Kidney (tissue), 13 donors: ENCODE measurements at regions not wholly inside any gene's neighbourhood (a gene's known extent, or its start where the extent isn't known, plus 50 kb on each side); places are given as distances from the start of the nearest gene placed in this dataset.
A peak's percentile ranks its signal among the peaks of the same experiment; 100 is the strongest.

ENCODE experiments used
- DNase-seq, 5 donors: peaks; one replicate each; pipeline ENCODE4 v3.0.0-alpha.2; 2013 to 2020
- FAIRE-seq: peaks from 2 replicates; lab custom pipeline; 2012; peaks lifted over from hg19 to GRCh38; lab: Jason Lieb, UNC
- H3K27ac ChIP-seq, 2 donors: one replicate each; pipeline ENCODE4 v1.7.0; 2013; ENCODE audit warnings: low read depth in 2 of 2, low read length in 2 of 2, inconsistent platforms in 1 of 2
- H3K27me3 ChIP-seq: one replicate; pipeline ENCODE4 v1.7.1; 2013; ENCODE audit warnings: low read length, inconsistent platforms; ENCODE audit not compliant: control insufficient read depth, insufficient read depth
- H3K36me3 ChIP-seq, 3 donors: one replicate each; pipeline versions ENCODE4 v1.7.0 to v1.7.1; 2013; ENCODE audit warnings: low read length in 3 of 3, control low read depth in 1 of 3, inconsistent platforms in 1 of 3; ENCODE audit not compliant: insufficient read depth in 3 of 3, control insufficient read depth in 2 of 3
- H3K4me1 ChIP-seq, 3 donors: one replicate each; pipeline versions ENCODE4 v1.7.0 to v1.7.1; 2013; ENCODE audit warnings: low read length in 3 of 3, inconsistent platforms in 1 of 3, low read depth in 1 of 3; ENCODE audit not compliant: control insufficient read depth in 2 of 3, insufficient read depth in 2 of 3
- H3K4me3 ChIP-seq, 3 donors: one replicate each; pipeline versions ENCODE4 v1.7.0 to v1.8.1; 2013; ENCODE audit warnings: low read length in 3 of 3, control low read depth in 1 of 3, inconsistent platforms in 1 of 3
- H3K9ac ChIP-seq, 3 donors: one replicate each; pipeline versions ENCODE4 v1.7.0 to v1.7.1; 2013; ENCODE audit warnings: low read length in 3 of 3, control low read depth in 1 of 3, inconsistent platforms in 1 of 3
- H3K9me3 ChIP-seq, 3 donors: one replicate each; pipeline versions ENCODE4 v1.7.0 to v1.7.1; 2013; ENCODE audit warnings: low read length in 3 of 3, control low read depth in 1 of 3, inconsistent platforms in 1 of 3; ENCODE audit not compliant: control insufficient read depth in 2 of 3, insufficient read depth in 1 of 3
- CTCF ChIP-seq: IDR thresholded peaks from 3 replicates; pipeline ENCODE4 v1.5.1; 2012; ENCODE audit warnings: mild to moderate bottlenecking, moderate library complexity, borderline replicate concordance; ENCODE audit not compliant: insufficient read depth; ENCODE audit errors: extremely low read depth
- intact Hi-C: fragments of 100-400 bp; cut with DNase I; formaldehyde crosslinking; loops from one replicate; pipeline ENCODE4 v1.11.1; 2022
- donor health status: control.
- donor health status: control.
- donor health status: control.
- donor health status: control.
- donor health status: control.
- donor health status: DM: yes; HTN: yes; CAD: no.
- donor health status: Normal renal cell carcinoma (clear cell type).

DNA sequence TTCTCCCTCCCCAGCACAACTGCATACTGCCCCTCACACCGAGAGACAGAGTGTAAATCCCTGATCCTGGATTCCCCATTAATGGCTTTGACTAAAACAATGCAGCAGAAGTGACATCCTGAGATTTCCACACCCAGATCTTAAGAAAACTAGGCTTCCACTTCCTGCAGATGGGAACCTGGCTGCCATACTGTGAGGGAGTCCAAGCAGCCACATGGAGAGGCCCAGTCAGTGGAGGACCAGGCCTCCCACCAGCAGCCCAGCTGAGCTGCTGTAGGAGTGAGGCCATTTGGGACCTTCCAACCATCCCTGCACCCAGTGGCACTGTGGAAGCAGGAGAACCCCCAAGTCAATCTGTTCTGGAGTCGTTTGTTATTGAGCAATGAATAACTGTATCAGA is 120.6 kb downstream of the CRYAA start:
- H3K27me3 ChIP-seq = no peaks in the 10 kb centered on the region
- DNase-seq = peak in 1 of 5 donors; percentile 32
- no peak for FAIRE-seq
- H3K4me1 ChIP-seq = peaks cover 0 to 8% (median 5%) of the 10 kb centered on the region in 3 donors
- H3K9ac ChIP-seq = no peak overlapping the region
- no peak overlapping the region for H3K27ac ChIP-seq
- no peak for TF ChIP-seq CTCF
- intact Hi-C loops = no loop called here
- no peak overlapping the region for H3K4me3 ChIP-seq
- H3K36me3 ChIP-seq = no peaks in the 10 kb centered on the region
- peaks cover 0 to 5% (median 0%) of the 10 kb centered on the region in 3 donors for H3K9me3 ChIP-seq

GRCh38 chr21:43287795-43288755 is 119.3 kb downstream of the CRYAA start:
- H3K27ac ChIP-seq = peak overlapping the region; percentile 5 to 45
- H3K4me1 ChIP-seq = peaks cover 0 to 8% (median 5%) of the 10 kb centered on the region in 3 donors
- no peaks in the 10 kb centered on the region for H3K36me3 ChIP-seq
- no peak for TF ChIP-seq CTCF
- FAIRE-seq = no peak
- peak in 1 of 5 donors; percentile 73 for DNase-seq
- intact Hi-C loops = no loop called here
- H3K9ac ChIP-seq = no peak overlapping the region
- H3K27me3 ChIP-seq = no peaks in the 10 kb centered on the region
- H3K4me3 ChIP-seq = no peak overlapping the region
- peaks cover 0 to 5% (median 0%) of the 10 kb centered on the region in 3 donors for H3K9me3 ChIP-seq

GRCh38 chr21:43287111-43287760 is 118.4 kb downstream of the CRYAA start:
- Histone ChIP-seq H3K4me3 (no peak overlapping the region), H3K9ac (no peak overlapping the region), H3K27me3 (no peaks in the 10 kb centered on the region), H3K36me3 (no peaks in the 10 kb centered on the region), H3K27ac (peak overlapping the region; percentile 5 to 45), H3K4me1 (peaks cover 0 to 8% (median 5%) of the 10 kb centered on the region in 3 donors), H3K9me3 (peaks cover 0 to 5% (median 0%) of the 10 kb centered on the region in 3 donors)
- FAIRE-seq = no peak
- peak in 1 of 5 donors; percentile 52 for DNase-seq
- TF ChIP-seq CTCF = no peak
- intact Hi-C loops = no loop called here
